Spleen (tissue), 7 donors: ENCODE measurements at regions not wholly inside any gene's neighbourhood (a gene's known extent, or its start where the extent isn't known, plus 50 kb on each side); places are given as distances from the start of the nearest gene placed in this dataset.

Experiments
- CTCF ChIP-seq, 11 experiments: fragments of 200-600 bp in 7 of 11; fragments of 450-650 bp in 4 of 11; sonication (generic) in 4 of 11; IDR thresholded peaks in 8 of 11; conservative IDR thresholded peaks in 3 of 11; 1 replicate in 7 of 11; 2 replicates in 4 of 11; pipeline versions ENCODE4 v1.4.0 to v1.8.0; 2016 to 2021; ENCODE audit warnings: antibody characterized with exemption in 11 of 11, inconsistent platforms in 4 of 11, mild to moderate bottlenecking in 1 of 11
- POLR2A ChIP-seq, 3 donors: fragments of 450-650 bp; IDR thresholded peaks; one replicate each; pipeline ENCODE4 v1.5.1; 2017; ENCODE audit warnings: antibody characterized with exemption in 3 of 3, mild to moderate bottlenecking in 1 of 3
- donor health status: DM: no; HTN: no; CAD: no; lungs with moderate emphysema.
- donor health status: DM: no; HTN: no; CAD: no.
- donor health status: DM: no; HTN: no; CAD: no.

- TF ChIP-seq POLR2A (IDR thresholded peaks at IDR 0.05) (no peak), CTCF (IDR thresholded peaks at IDR 0.05 in 8 of 11, conservative IDR thresholded peaks at IDR 0.05 in 3 of 11) (no peak)
Measured at GRCh38 chr1:5396593-5396992, 595.6 kb downstream of the NPHP4 start.
